GM23338 (cell line): ENCODE measurements at regions not wholly inside any gene's neighbourhood (a gene's known extent, or its start where the extent isn't known, plus 50 kb on each side); places are given as distances from the start of the nearest gene placed in this dataset.

Source experiments
- ATAC-seq: fragments of 200-7000 bp; cut with Tn5 transposase; 3 replicates; pipeline ENCODE4 v1.9.1; 2020
- DNase-seq: peaks from one replicate; pipeline ENCODE4 v3.0.0-alpha.2; 2015; ENCODE audit warnings: low spot score
- H2AFZ ChIP-seq: fragments of 200-600 bp; sonication (generic); 2 replicates; pipeline ENCODE4 v1.8.0; 2016; ENCODE audit warnings: antibody characterized with exemption, mild to moderate bottlenecking, moderate library complexity
- H3F3A ChIP-seq: fragments of 200-600 bp; sonication (generic); replicated peaks from 2 replicates; pipeline ENCODE4 v1.8.0; 2017; ENCODE audit warnings: antibody characterized with exemption, mixed run types, low read depth
- H3K27ac ChIP-seq: fragments of 200-600 bp; sonication (generic); 2 replicates; pipeline ENCODE4 v1.6.1; 2016; ENCODE audit warnings: low read depth
- H3K27me3 ChIP-seq: fragments of 200-600 bp; sonication (generic); 2 replicates; pipeline ENCODE4 v1.8.0; 2016; ENCODE audit warnings: mild to moderate bottlenecking, mixed run types, moderate library complexity; ENCODE audit not compliant: insufficient read depth
- H3K36me3 ChIP-seq: fragments of 200-600 bp; sonication (generic); 2 replicates; pipeline ENCODE4 v1.8.0; 2016; ENCODE audit warnings: mild to moderate bottlenecking; ENCODE audit not compliant: insufficient read depth
- H3K4me1 ChIP-seq: fragments of 200-600 bp; sonication (generic); 2 replicates; pipeline ENCODE4 v1.8.0; 2016; ENCODE audit warnings: mild to moderate bottlenecking, moderate library complexity; ENCODE audit not compliant: insufficient read depth
- H3K4me2 ChIP-seq: fragments of 200-600 bp; sonication (generic); 2 replicates; pipeline ENCODE4 v1.7.1; 2017; ENCODE audit warnings: mixed run types
- H3K4me3 ChIP-seq: fragments of 200-600 bp; sonication (generic); 2 replicates; pipeline ENCODE4 v1.6.1; 2016; ENCODE audit warnings: mixed run types
- H3K79me2 ChIP-seq: fragments of 200-600 bp; sonication (generic); replicated peaks from 2 replicates; pipeline ENCODE4 v1.8.0; 2017; ENCODE audit warnings: mild to moderate bottlenecking; ENCODE audit not compliant: insufficient read depth
- H3K9me2 ChIP-seq: fragments of 200-600 bp; sonication (generic); 2 replicates; pipeline ENCODE4 v1.8.0; 2017; ENCODE audit not compliant: insufficient read depth
- H4K20me1 ChIP-seq: fragments of 200-600 bp; sonication (generic); replicated peaks from 2 replicates; pipeline ENCODE4 v1.8.0; 2017; ENCODE audit warnings: mild to moderate bottlenecking; ENCODE audit not compliant: insufficient read depth
- H3K27ac Mint-ChIP-seq: 2 replicates; pipeline ENCODE4 v1.8.0; 2020; ENCODE audit warnings: inconsistent platforms, mild to moderate bottlenecking, moderate library complexity, mixed read lengths
- H3K27me3 Mint-ChIP-seq: 3 replicates; pipeline ENCODE4 v1.8.0; 2022; ENCODE audit warnings: low read depth, mild to moderate bottlenecking, moderate library complexity, mixed read lengths, inconsistent platforms; ENCODE audit not compliant: insufficient read depth, poor library complexity
- H3K36me3 Mint-ChIP-seq: 3 replicates; pipeline ENCODE4 v1.8.0; 2021; ENCODE audit warnings: low read depth, mild to moderate bottlenecking, inconsistent platforms, moderate library complexity, mixed read lengths
- H3K4me1 Mint-ChIP-seq: 3 replicates; pipeline ENCODE4 v1.8.0; 2020; ENCODE audit warnings: mild to moderate bottlenecking, inconsistent platforms, mixed read lengths
- H3K4me3 Mint-ChIP-seq: 3 replicates; pipeline ENCODE4 v1.8.0; 2021; ENCODE audit warnings: moderate library complexity, mild to moderate bottlenecking, inconsistent platforms, mixed read lengths
- H3K9me3 Mint-ChIP-seq: 3 replicates; pipeline ENCODE4 v1.8.0; 2020; ENCODE audit warnings: moderate library complexity, mild to moderate bottlenecking, inconsistent platforms, mixed read lengths
- CREB1 ChIP-seq: fragments of 250-450 bp; sonication (Bioruptor Pico); IDR thresholded peaks from 2 replicates; pipeline ENCODE4 v1.5.0; 2020; ENCODE audit warnings: low read depth, mild to moderate bottlenecking, moderate library complexity
- EZH2 ChIP-seq: fragments of 200-600 bp; sonication (generic); IDR thresholded peaks from one replicate; pipeline ENCODE4 v1.8.0; 2017; ENCODE audit warnings: antibody characterized with exemption, mild to moderate bottlenecking, low read depth; ENCODE audit not compliant: unreplicated experiment
- EZH2phosphoT487 ChIP-seq: fragments of 200-600 bp; sonication (generic); IDR thresholded peaks from one replicate; pipeline ENCODE4 v1.8.1; 2018; ENCODE audit warnings: antibody characterized with exemption; ENCODE audit not compliant: unreplicated experiment
- JUNB ChIP-seq: IDR thresholded peaks from one replicate; pipeline ENCODE4 v1.6.1; 2016; ENCODE audit warnings: antibody characterized with exemption; ENCODE audit not compliant: unreplicated experiment
- NANOG ChIP-seq: IDR thresholded peaks from 2 replicates; pipeline ENCODE4 v1.6.1; 2016; ENCODE audit warnings: antibody characterized with exemption, borderline replicate concordance
- POLR2AphosphoS5 ChIP-seq: IDR thresholded peaks from 2 replicates; pipeline ENCODE4 v1.6.1; 2016; ENCODE audit warnings: antibody characterized with exemption, low read depth
- REST ChIP-seq: IDR thresholded peaks from one replicate; pipeline ENCODE4 v1.6.1; 2018; ENCODE audit warnings: antibody characterized with exemption; ENCODE audit not compliant: unreplicated experiment
- STAT1 ChIP-seq: IDR thresholded peaks from one replicate; pipeline ENCODE4 v1.6.1; 2016; ENCODE audit warnings: antibody characterized with exemption; ENCODE audit not compliant: unreplicated experiment
- ZNF114 ChIP-seq: fragments of 250-450 bp; sonication (Bioruptor Pico); IDR thresholded peaks from 2 replicates; pipeline ENCODE4 v1.5.0; 2020; ENCODE audit warnings: mild to moderate bottlenecking, moderate library complexity
- ZNF331 ChIP-seq: fragments of 250-450 bp; sonication (Bioruptor Pico); IDR thresholded peaks from 2 replicates; pipeline ENCODE4 v1.5.0; 2020; ENCODE audit warnings: low read depth, mild to moderate bottlenecking, moderate library complexity
- TF ChIP-seq, protein P1 (sequence below): IDR thresholded peaks from 2 replicates; pipeline ENCODE4 v1.6.1; 2016; ENCODE audit warnings: antibody characterized with exemption
- TF ChIP-seq, protein P2 (sequence below), 2 experiments: fragments of 200-600 bp in 1 of 2; sonication (generic) in 1 of 2; conservative IDR thresholded peaks; 2 replicates each; pipeline versions ENCODE4 v1.5.1 to v1.6.1; 2016 to 2017; ENCODE audit warnings: antibody characterized with exemption in 2 of 2, low read depth in 2 of 2, mild to moderate bottlenecking in 2 of 2, moderate library complexity in 1 of 2

- no peak for TF ChIP-seq CREB1
- TF ChIP-seq, protein P1, sequence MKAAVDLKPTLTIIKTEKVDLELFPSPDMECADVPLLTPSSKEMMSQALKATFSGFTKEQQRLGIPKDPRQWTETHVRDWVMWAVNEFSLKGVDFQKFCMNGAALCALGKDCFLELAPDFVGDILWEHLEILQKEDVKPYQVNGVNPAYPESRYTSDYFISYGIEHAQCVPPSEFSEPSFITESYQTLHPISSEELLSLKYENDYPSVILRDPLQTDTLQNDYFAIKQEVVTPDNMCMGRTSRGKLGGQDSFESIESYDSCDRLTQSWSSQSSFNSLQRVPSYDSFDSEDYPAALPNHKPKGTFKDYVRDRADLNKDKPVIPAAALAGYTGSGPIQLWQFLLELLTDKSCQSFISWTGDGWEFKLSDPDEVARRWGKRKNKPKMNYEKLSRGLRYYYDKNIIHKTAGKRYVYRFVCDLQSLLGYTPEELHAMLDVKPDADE, result no peak
- no peak for TF ChIP-seq STAT1
- TF ChIP-seq REST, result no peak
- TF ChIP-seq POLR2AphosphoS5, result no peak
- TF ChIP-seq, protein P2, sequence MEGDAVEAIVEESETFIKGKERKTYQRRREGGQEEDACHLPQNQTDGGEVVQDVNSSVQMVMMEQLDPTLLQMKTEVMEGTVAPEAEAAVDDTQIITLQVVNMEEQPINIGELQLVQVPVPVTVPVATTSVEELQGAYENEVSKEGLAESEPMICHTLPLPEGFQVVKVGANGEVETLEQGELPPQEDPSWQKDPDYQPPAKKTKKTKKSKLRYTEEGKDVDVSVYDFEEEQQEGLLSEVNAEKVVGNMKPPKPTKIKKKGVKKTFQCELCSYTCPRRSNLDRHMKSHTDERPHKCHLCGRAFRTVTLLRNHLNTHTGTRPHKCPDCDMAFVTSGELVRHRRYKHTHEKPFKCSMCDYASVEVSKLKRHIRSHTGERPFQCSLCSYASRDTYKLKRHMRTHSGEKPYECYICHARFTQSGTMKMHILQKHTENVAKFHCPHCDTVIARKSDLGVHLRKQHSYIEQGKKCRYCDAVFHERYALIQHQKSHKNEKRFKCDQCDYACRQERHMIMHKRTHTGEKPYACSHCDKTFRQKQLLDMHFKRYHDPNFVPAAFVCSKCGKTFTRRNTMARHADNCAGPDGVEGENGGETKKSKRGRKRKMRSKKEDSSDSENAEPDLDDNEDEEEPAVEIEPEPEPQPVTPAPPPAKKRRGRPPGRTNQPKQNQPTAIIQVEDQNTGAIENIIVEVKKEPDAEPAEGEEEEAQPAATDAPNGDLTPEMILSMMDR (conservative IDR thresholded peaks at IDR 0.05; ENCODE audit: low read depth in 2 of 2), result no peak
- TF ChIP-seq EZH2phosphoT487, result no peak
- TF ChIP-seq NANOG, result no peak
Observed at GRCh38 chr10:3480990-3481315, 304.1 kb downstream of the KLF6 start (continued).

DNA sequence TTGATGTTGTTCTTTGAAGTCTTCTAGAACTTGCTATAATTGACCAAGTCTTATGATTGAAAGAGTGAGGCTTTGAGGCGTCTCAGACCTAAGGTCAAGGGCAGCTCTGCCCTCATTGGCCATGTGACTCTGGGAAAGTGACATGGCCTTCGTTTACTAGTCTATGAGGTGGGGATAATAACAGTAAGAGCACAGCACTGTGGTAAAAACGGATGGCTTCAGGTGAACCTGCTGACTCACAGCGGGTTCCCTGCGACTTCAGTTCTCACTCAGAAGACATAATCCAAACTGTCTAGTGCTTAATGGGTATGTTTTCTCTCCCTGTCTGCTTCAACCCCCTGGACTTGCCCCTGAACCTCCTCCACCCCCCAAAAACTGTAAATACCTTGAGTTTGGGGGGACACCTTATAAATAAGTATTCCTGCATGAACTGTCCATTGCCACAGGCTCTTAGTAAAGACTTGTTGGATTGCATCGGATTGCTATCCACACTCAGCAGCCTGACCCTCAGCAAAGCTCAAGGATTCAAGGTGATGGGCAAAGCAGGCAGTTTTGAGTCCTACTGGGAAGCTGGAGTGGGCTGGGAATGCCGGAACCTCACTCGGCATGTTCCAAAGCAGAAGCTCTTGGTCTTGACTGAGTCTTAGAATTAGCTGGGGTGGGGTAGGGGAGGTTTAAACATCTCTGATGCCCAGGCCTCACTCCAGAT lies 304.6 kb downstream of the KLF6 start:
- Mint-ChIP-seq H3K36me3 (no peaks in the 10 kb centered on the region), H3K4me3 (no peak overlapping the region), H3K27ac (peak overlapping the region; percentile 28; the same call in 1 of the 2 replicates), H3K9me3 (peaks cover 3% of the 10 kb centered on the region; the same call in 2 of the 3 replicates), H3K4me1 (peaks cover 21% of the 10 kb centered on the region), H3K27me3 (peaks cover 11% of the 10 kb centered on the region)
- ATAC-seq, result no peak
- H3K4me2 ChIP-seq, result no peak overlapping the region
- H3F3A ChIP-seq, result no peaks in the 10 kb centered on the region
- peaks cover 15% of the 10 kb centered on the region; the same call in 1 of the 2 replicates for H3K9me2 ChIP-seq
- no peaks in the 10 kb centered on the region for H4K20me1 ChIP-seq
- no peak for DNase-seq
- H3K36me3 ChIP-seq, result no peaks in the 10 kb centered on the region
- no peaks in the 10 kb centered on the region for H3K27me3 ChIP-seq
- H3K79me2 ChIP-seq, result no peaks in the 10 kb centered on the region
- H3K4me3 ChIP-seq, result no peak overlapping the region
- no peak overlapping the region for H3K27ac ChIP-seq
- no peak overlapping the region for H2AFZ ChIP-seq
- H3K4me1 ChIP-seq, result peaks cover 9% of the 10 kb centered on the region; the same call in 1 of the 2 replicates
- TF ChIP-seq POLR2AphosphoS5 (no peak), CREB1 (no peak), STAT1 (no peak), ZNF331 (no peak), JUNB (no peak), ZNF114 (CRISPR knock-in tag) (no peak), REST (no peak), NANOG (no peak), EZH2 (no peak)
- TF ChIP-seq, protein P2 (conservative IDR thresholded peaks at IDR 0.05; ENCODE audit: low read depth in 2 of 2), result no peak
